HG02970 (cell line): ENCODE measurements at regions not wholly inside any gene's neighbourhood (a gene's known extent, or its start where the extent isn't known, plus 50 kb on each side); places are given as distances from the start of the nearest gene placed in this dataset.

Experiments used
- ATAC-seq: cut with Tn5 transposase; IDR thresholded peaks from one replicate; pipeline ENCODE4 v1.9.1; 2021; ENCODE audit warnings: mild to moderate bottlenecking, moderate library complexity, moderate number of reproducible peaks; ENCODE audit not compliant: unreplicated experiment, low FRiP score

GRCh38 chr4:130110770-130111169 lies 1014.8 kb downstream of the C4orf33 start:
- ATAC-seq, result no peak

- ATAC-seq, result no peak
Observed at GRCh38 chr4:130124066-130124465, 1028.1 kb downstream of the C4orf33 start.

GRCh38 chr4:130125467-130125866 lies 1029.5 kb downstream of the C4orf33 start:
- no peak for ATAC-seq

GRCh38 chr4:130127297-130127696 lies 1031.3 kb downstream of the C4orf33 start:
- no peak for ATAC-seq

GRCh38 chr4:130131536-130131935 lies 1035.6 kb downstream of the C4orf33 start:
- no peak for ATAC-seq

- no peak for ATAC-seq
Observed at GRCh38 chr4:130141651-130142050, 1045.7 kb downstream of the C4orf33 start.

GRCh38 chr4:130143656-130144055 lies 1047.7 kb downstream of the C4orf33 start:
- no peak for ATAC-seq

- ATAC-seq, result no peak
Observed at GRCh38 chr4:130146773-130147172, 1050.8 kb downstream of the C4orf33 start.

GRCh38 chr4:130147641-130148040 lies 1051.7 kb downstream of the C4orf33 start:
- ATAC-seq, result no peak

GRCh38 chr4:130154901-130155300 lies 1058.9 kb downstream of the C4orf33 start:
- ATAC-seq, result no peak

- no peak for ATAC-seq
Observed at GRCh38 chr4:130163701-130164100, 1067.7 kb downstream of the C4orf33 start.

- no peak for ATAC-seq
Observed at GRCh38 chr4:130165381-130165780, 1069.4 kb downstream of the C4orf33 start.

- ATAC-seq, result no peak
Observed at GRCh38 chr4:130172156-130172555, 1076.2 kb downstream of the C4orf33 start.

GRCh38 chr4:130178106-130178505 lies 1082.2 kb downstream of the C4orf33 start:
- ATAC-seq, result no peak

GRCh38 chr4:130183096-130183495 lies 1087.1 kb downstream of the C4orf33 start:
- ATAC-seq, result no peak

GRCh38 chr4:130183766-130184165 lies 1087.8 kb downstream of the C4orf33 start:
- no peak for ATAC-seq

- ATAC-seq, result no peak
Observed at GRCh38 chr4:130185123-130185522, 1089.2 kb downstream of the C4orf33 start.

GRCh38 chr4:130186931-130187330 lies 1091.0 kb downstream of the C4orf33 start:
- no peak for ATAC-seq

- ATAC-seq, result no peak
Observed at GRCh38 chr4:130187587-130187986, 1091.6 kb downstream of the C4orf33 start.

- ATAC-seq, result no peak
Observed at GRCh38 chr4:130192787-130193186, 1096.8 kb downstream of the C4orf33 start.

GRCh38 chr4:130197946-130198345 lies 1102.0 kb downstream of the C4orf33 start:
- no peak for ATAC-seq

- no peak for ATAC-seq
Observed at GRCh38 chr4:130203571-130203970, 1107.6 kb downstream of the C4orf33 start.

GRCh38 chr4:130210864-130211263 lies 1114.9 kb downstream of the C4orf33 start:
- no peak for ATAC-seq
